ENCODE measurements at regions not wholly inside any gene's neighbourhood (a gene's known extent, or its start where the extent isn't known, plus 50 kb on each side); places are given as distances from the start of the nearest gene placed in this dataset.

DNA sequence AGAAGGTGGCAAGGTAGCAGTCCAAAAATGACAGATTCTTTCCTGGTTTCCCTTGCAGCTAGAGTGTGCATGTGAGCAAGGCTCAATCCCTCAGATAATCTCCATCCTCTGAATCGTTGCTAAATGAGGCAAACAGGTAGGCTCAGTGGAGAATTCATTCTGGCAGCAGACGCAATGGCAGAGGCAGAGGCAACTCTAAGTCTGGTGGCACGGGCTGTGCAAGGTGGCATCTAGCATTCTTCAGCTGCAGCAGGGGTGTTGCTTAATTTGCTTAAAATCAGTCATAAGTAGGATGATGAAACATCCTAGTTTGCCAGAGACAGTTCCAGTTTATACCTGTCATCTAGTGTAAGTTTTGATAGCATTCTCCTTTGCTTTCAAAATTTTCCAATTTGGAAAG lies 391.1 kb upstream of the MEX3C start:
- Histone ChIP-seq H3K4me2 (ENCODE audit: control insufficient read depth, insufficient read depth) (no peak overlapping the region), H3K4me1 (ENCODE audit: control insufficient read depth, insufficient read depth, low read length) (no peaks in the 10 kb centered on the region), H3K9ac (ENCODE audit: control insufficient read depth, insufficient read depth, low read length) (no peak overlapping the region), H3K27ac (ENCODE audit: control insufficient read depth, insufficient read depth) (no peak overlapping the region), H2AFZ (ENCODE audit: control insufficient read depth, low read depth, low read length) (no peak overlapping the region), H3K4me3 (no peak overlapping the region), H3K36me3 (ENCODE audit: control insufficient read depth in 2 of 2, insufficient read depth in 2 of 2, low read length in 1 of 2) (no peaks in the 10 kb centered on the region), H3K79me2 (ENCODE audit: control insufficient read depth, insufficient read depth, low read length) (no peaks in the 10 kb centered on the region), H4K20me1 (ENCODE audit: control insufficient read depth, insufficient read depth) (no peaks in the 10 kb centered on the region), H3K27me3 (replicated peaks in 1 of 2; ENCODE audit: control insufficient read depth in 2 of 2, insufficient read depth in 2 of 2, low read length in 1 of 2) (no peaks in the 10 kb centered on the region), H3K9me3 (replicated peaks; ENCODE audit: control insufficient read depth, insufficient read depth, low read length) (no peaks in the 10 kb centered on the region)
- CTCF ChIA-PET, result no interaction called here
- SMC1A ChIA-PET (ENCODE audit: uncharacterized antibody, unreplicated experiment), result no interaction called here
- no peak for ATAC-seq
- no peak for FAIRE-seq
- RAD21 ChIA-PET (ENCODE audit: unreplicated experiment), result no interaction called here
- no peak for DNase-seq (ENCODE audit: low read depth, low spot score)
- 12% methylated on average over 3 of the region's 3 CpGs for WGBS (ENCODE audit: insufficient coverage, insufficient replicate concordance, low lambda C conversion rate, missing lambda C conversion rate)
- TF ChIP-seq EZH2 (IDR thresholded peaks at IDR 0.05; ENCODE audit: borderline replicate concordance, control insufficient read depth, low read depth, low read length) (no peak), RAD51 (IDR thresholded peaks at IDR 0.05) (no peak), MEF2B (IDR thresholded peaks at IDR 0.05; ENCODE audit: partially characterized antibody, poor library complexity, severe bottlenecking) (no peak), ZNF622 (IDR thresholded peaks at IDR 0.05) (no peak), POU2F2 (IDR thresholded peaks at IDR 0.05; ENCODE audit: borderline replicate concordance, low read depth, low read length) (no peak), HDGF (IDR thresholded peaks at IDR 0.05) (no peak), USF1 (IDR thresholded peaks at IDR 0.05; ENCODE audit: borderline replicate concordance, extremely low read length, insufficient read depth, low read depth, low read length) (no peak), GABPA (IDR thresholded peaks at IDR 0.05; ENCODE audit: low read depth) (no peak), SPI1 (IDR thresholded peaks at IDR 0.05; ENCODE audit: borderline replicate concordance, insufficient read depth, low read depth, low read length) (no peak), ZNF24 (IDR thresholded peaks at IDR 0.05) (no peak), PKNOX1 (IDR thresholded peaks at IDR 0.05) (no peak), POLR2AphosphoS2 (IDR thresholded peaks at IDR 0.05; ENCODE audit: low read depth, low read length) (no peak), E2F4 (IDR thresholded peaks at IDR 0.05; ENCODE audit: low read depth, low read length) (no peak)
- TF ChIP-seq, protein P1, sequence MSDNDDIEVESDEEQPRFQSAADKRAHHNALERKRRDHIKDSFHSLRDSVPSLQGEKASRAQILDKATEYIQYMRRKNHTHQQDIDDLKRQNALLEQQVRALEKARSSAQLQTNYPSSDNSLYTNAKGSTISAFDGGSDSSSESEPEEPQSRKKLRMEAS (IDR thresholded peaks at IDR 0.05; ENCODE audit: low read depth, low read length), result no peak
- TF ChIP-seq, protein P2, sequence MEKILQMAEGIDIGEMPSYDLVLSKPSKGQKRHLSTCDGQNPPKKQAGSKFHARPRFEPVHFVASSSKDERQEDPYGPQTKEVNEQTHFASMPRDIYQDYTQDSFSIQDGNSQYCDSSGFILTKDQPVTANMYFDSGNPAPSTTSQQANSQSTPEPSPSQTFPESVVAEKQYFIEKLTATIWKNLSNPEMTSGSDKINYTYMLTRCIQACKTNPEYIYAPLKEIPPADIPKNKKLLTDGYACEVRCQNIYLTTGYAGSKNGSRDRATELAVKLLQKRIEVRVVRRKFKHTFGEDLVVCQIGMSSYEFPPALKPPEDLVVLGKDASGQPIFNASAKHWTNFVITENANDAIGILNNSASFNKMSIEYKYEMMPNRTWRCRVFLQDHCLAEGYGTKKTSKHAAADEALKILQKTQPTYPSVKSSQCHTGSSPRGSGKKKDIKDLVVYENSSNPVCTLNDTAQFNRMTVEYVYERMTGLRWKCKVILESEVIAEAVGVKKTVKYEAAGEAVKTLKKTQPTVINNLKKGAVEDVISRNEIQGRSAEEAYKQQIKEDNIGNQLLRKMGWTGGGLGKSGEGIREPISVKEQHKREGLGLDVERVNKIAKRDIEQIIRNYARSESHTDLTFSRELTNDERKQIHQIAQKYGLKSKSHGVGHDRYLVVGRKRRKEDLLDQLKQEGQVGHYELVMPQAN (conservative IDR thresholded peaks at IDR 0.05), result no peak
- TF ChIP-seq, protein P3, sequence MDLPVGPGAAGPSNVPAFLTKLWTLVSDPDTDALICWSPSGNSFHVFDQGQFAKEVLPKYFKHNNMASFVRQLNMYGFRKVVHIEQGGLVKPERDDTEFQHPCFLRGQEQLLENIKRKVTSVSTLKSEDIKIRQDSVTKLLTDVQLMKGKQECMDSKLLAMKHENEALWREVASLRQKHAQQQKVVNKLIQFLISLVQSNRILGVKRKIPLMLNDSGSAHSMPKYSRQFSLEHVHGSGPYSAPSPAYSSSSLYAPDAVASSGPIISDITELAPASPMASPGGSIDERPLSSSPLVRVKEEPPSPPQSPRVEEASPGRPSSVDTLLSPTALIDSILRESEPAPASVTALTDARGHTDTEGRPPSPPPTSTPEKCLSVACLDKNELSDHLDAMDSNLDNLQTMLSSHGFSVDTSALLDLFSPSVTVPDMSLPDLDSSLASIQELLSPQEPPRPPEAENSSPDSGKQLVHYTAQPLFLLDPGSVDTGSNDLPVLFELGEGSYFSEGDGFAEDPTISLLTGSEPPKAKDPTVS (IDR thresholded peaks at IDR 0.05; ENCODE audit: low read depth, low read length), result no peak
- intact Hi-C loops (cut with micrococcal nuclease; ENCODE audit: unreplicated experiment) (no loop called here), in situ Hi-C loops (cut with MboI) (no loop called here)
- POLR2A ChIA-PET, result interaction anchor here (0.5 kb wide), 1 partner anchor 385 kb away, joined by 4 read pairs; no protein-coding TSS in a partner anchor
- BruUV-seq (replicated peaks), result no TSS peak

Measured in GM12878 (cell line).